ENCODE measurements at regions not wholly inside any gene's neighbourhood (a gene's known extent, or its start where the extent isn't known, plus 50 kb on each side); places are given as distances from the start of the nearest gene placed in this dataset.

GRCh38 chr1:69163779-69164178, 403.9 kb upstream of the LRRC7 start:
- H3K9me2 ChIP-seq (ENCODE audit: insufficient read depth, low read length): no peaks in the 10 kb centered on the region
- no peak overlapping the region for H3K4me2 ChIP-seq (ENCODE audit: low read length)

GRCh38 chr1:69167876-69168275, 399.8 kb upstream of the LRRC7 start:
- Histone ChIP-seq H3K9ac (ENCODE audit: low read length) (no peak overlapping the region), H3K9me2 (ENCODE audit: insufficient read depth, low read length) (no peaks in the 10 kb centered on the region), H4K20me1 (ENCODE audit: insufficient read depth) (no peaks in the 10 kb centered on the region), H3K36me3 (ENCODE audit: insufficient read depth, low read length) (no peaks in the 10 kb centered on the region), H3K79me2 (replicated peaks; ENCODE audit: insufficient read depth, low read length) (no peaks in the 10 kb centered on the region), H3K27me3 (ENCODE audit: insufficient read depth, low read depth, low read length) (no peaks in the 10 kb centered on the region), H3K4me2 (ENCODE audit: low read length) (no peak overlapping the region), H3K27ac (ENCODE audit: low read length) (no peak overlapping the region), H3K9me3 (ENCODE audit: low read length) (no peaks in the 10 kb centered on the region), H3F3A (ENCODE audit: insufficient read depth, low read length, poor library complexity, severe bottlenecking) (no peaks in the 10 kb centered on the region), H3K4me3 (ENCODE audit: low read length) (no peak overlapping the region), H2AFZ (ENCODE audit: low read depth, low read length) (no peak overlapping the region)
- TF ChIP-seq POLR2AphosphoS5 (IDR thresholded peaks at IDR 0.05) (no peak), EZH2 (IDR thresholded peaks at IDR 0.05; ENCODE audit: borderline replicate concordance, insufficient read depth, low read length, poor library complexity, severe bottlenecking) (no peak), TAF1 (IDR thresholded peaks at IDR 0.05; ENCODE audit: low read depth) (no peak), MXI1 (conservative IDR thresholded peaks at IDR 0.05; ENCODE audit: poor library complexity, severe bottlenecking) (no peak), REST (IDR thresholded peaks at IDR 0.05; ENCODE audit: borderline replicate concordance) (no peak), RAD21 (conservative IDR thresholded peaks at IDR 0.05) (no peak), SMC3 (conservative IDR thresholded peaks at IDR 0.05; ENCODE audit: poor library complexity) (no peak)

More at GRCh38 chr1:69163779-69164178, 403.9 kb upstream of the LRRC7 start:
- H3K36me3 ChIP-seq (ENCODE audit: insufficient read depth, low read length): no peaks in the 10 kb centered on the region
- H2AFZ ChIP-seq (ENCODE audit: low read depth, low read length): no peak overlapping the region
- H3K27me3 ChIP-seq (ENCODE audit: insufficient read depth, low read depth, low read length): no peaks in the 10 kb centered on the region
- no peaks in the 10 kb centered on the region for H3F3A ChIP-seq (ENCODE audit: insufficient read depth, low read length, poor library complexity, severe bottlenecking)
- no peaks in the 10 kb centered on the region for H4K20me1 ChIP-seq (ENCODE audit: insufficient read depth)
- H3K79me2 ChIP-seq (replicated peaks; ENCODE audit: insufficient read depth, low read length): no peaks in the 10 kb centered on the region
- no peak overlapping the region for H3K4me3 ChIP-seq (ENCODE audit: low read length)
- no peaks in the 10 kb centered on the region for H3K9me3 ChIP-seq (ENCODE audit: low read length)
- H3K27ac ChIP-seq (ENCODE audit: low read length): no peak overlapping the region
- no peak overlapping the region for H3K9ac ChIP-seq (ENCODE audit: low read length)
- TF ChIP-seq RAD21 (conservative IDR thresholded peaks at IDR 0.05) (no peak), SMC3 (conservative IDR thresholded peaks at IDR 0.05; ENCODE audit: poor library complexity) (no peak), POLR2AphosphoS5 (IDR thresholded peaks at IDR 0.05) (no peak), EZH2 (IDR thresholded peaks at IDR 0.05; ENCODE audit: borderline replicate concordance, insufficient read depth, low read length, poor library complexity, severe bottlenecking) (no peak), MXI1 (conservative IDR thresholded peaks at IDR 0.05; ENCODE audit: poor library complexity, severe bottlenecking) (no peak), TAF1 (IDR thresholded peaks at IDR 0.05; ENCODE audit: low read depth) (no peak), CTCF (IDR thresholded peaks at IDR 0.05; ENCODE audit: poor library complexity, severe bottlenecking) (no peak), EP300 (conservative IDR thresholded peaks at IDR 0.05; ENCODE audit: poor library complexity, severe bottlenecking) (no peak), REST (IDR thresholded peaks at IDR 0.05; ENCODE audit: borderline replicate concordance) (no peak)
